ENCODE measurements at regions not wholly inside any gene's neighbourhood (a gene's known extent, or its start where the extent isn't known, plus 50 kb on each side); places are given as distances from the start of the nearest gene placed in this dataset.

- no peak for DNase-seq (ENCODE audit: low spot score)
- peaks cover 0 to 10% of the 10 kb centered on the region in 2 donors for H3K4me1 ChIP-seq
- H3K27me3 ChIP-seq, result no peaks in the 10 kb centered on the region
- no peaks in the 10 kb centered on the region for H3K36me3 ChIP-seq
- H3K4me3 ChIP-seq, result no peak overlapping the region
- TF ChIP-seq CTCF (IDR thresholded peaks at IDR 0.05), result no peak
- H3K9me3 ChIP-seq, result no peaks in the 10 kb centered on the region
- no peak overlapping the region for H3K27ac ChIP-seq
These were observed 106.8 kb upstream of the NREP start for GRCh38 chr5:111863801-111864200.

GRCh38 chr5:111859533-111860270 is 102.7 kb upstream of the NREP start:
- DNase-seq (ENCODE audit: low spot score), result no peak
- no peak for TF ChIP-seq CTCF (IDR thresholded peaks at IDR 0.05)
- no peaks in the 10 kb centered on the region for H3K36me3 ChIP-seq
- H3K4me3 ChIP-seq, result no peak overlapping the region
- no peaks in the 10 kb centered on the region for H3K9me3 ChIP-seq
- peaks cover 0 to 23% of the 10 kb centered on the region in 2 donors for H3K4me1 ChIP-seq
- H3K27ac ChIP-seq, result no peak overlapping the region
- H3K27me3 ChIP-seq, result no peaks in the 10 kb centered on the region

GRCh38 chr5:111859031-111859430 is 102.0 kb upstream of the NREP start:
- TF ChIP-seq CTCF (IDR thresholded peaks at IDR 0.05), result no peak
- Histone ChIP-seq H3K36me3 (no peaks in the 10 kb centered on the region), H3K4me3 (no peak overlapping the region), H3K27ac (no peak overlapping the region), H3K4me1 (peaks cover 0 to 24% of the 10 kb centered on the region in 2 donors), H3K9me3 (no peaks in the 10 kb centered on the region), H3K27me3 (no peaks in the 10 kb centered on the region)
- DNase-seq (ENCODE audit: low spot score), result no peak

- Histone ChIP-seq H3K4me1 (peaks cover 0 to 27% of the 10 kb centered on the region in 2 donors), H3K9me3 (no peaks in the 10 kb centered on the region), H3K36me3 (no peaks in the 10 kb centered on the region), H3K4me3 (no peak overlapping the region), H3K27me3 (no peaks in the 10 kb centered on the region), H3K27ac (no peak overlapping the region)
- no peak for DNase-seq (ENCODE audit: low spot score)
- no peak for TF ChIP-seq CTCF (IDR thresholded peaks at IDR 0.05)
These were observed 100.6 kb upstream of the NREP start for GRCh38 chr5:111857623-111858022.

GRCh38 chr5:111856876-111857466 is 100.0 kb upstream of the NREP start:
- Histone ChIP-seq H3K4me1 (peaks cover 0 to 27% of the 10 kb centered on the region in 2 donors), H3K36me3 (no peaks in the 10 kb centered on the region), H3K4me3 (no peak overlapping the region), H3K27me3 (no peaks in the 10 kb centered on the region), H3K27ac (no peak overlapping the region), H3K9me3 (no peaks in the 10 kb centered on the region)
- no peak for TF ChIP-seq CTCF (IDR thresholded peaks at IDR 0.05)
- DNase-seq (ENCODE audit: low spot score), result no peak

Data from right atrium auricular region (tissue), 2 donors.